ENCODE measurements at regions not wholly inside any gene's neighbourhood (a gene's known extent, or its start where the extent isn't known, plus 50 kb on each side); places are given as distances from the start of the nearest gene placed in this dataset.

DNA sequence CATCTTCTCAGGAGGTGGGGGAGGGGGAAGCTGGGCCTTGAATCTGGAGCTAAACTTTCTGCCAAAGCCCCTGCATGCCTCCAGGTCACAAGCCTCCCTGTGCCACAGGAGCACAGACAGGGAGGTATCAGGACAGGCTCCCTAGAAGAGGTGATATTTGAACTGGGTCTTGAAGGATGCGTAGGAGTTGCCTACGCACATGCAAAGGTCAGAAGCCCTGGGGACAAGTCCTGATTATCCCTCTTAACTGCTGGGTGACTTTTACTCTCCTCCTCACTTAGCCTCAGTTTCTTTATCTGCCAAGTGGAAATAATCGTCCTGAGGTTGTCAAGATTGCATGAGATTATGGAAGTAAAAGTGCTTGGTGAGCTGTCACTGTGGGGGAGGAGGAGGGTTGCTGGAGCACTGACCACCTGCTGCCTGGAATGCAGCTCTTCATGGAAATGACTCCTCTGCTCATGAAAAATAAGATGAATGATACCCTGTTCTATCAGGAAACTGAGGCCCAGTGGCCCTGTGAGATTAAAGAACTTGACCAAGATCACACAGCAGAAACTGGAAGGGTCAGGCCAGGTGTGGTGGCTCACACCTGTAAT, 50.6 kb upstream of the LAPTM5 start:
- TF ChIP-seq CTCF (IDR thresholded peaks at IDR 0.05), result no peak
- TF ChIP-seq POLR2A (IDR thresholded peaks at IDR 0.05), result no peak

All from adrenal gland (tissue), 5 donors.